ENCODE measurements at regions not wholly inside any gene's neighbourhood (a gene's known extent, or its start where the extent isn't known, plus 50 kb on each side); places are given as distances from the start of the nearest gene placed in this dataset.

- H3K4me1 ChIP-seq (ENCODE audit: insufficient read depth): no peaks in the 10 kb centered on the region
- no peak overlapping the region for H3K4me3 ChIP-seq
- intact Hi-C loops (cut with DNase I): no loop called here
- 16 to 20% (median 17%) methylated on average over 13 of the region's 13 CpGs for WGBS, 3 donors
- no peak overlapping the region for H3K27ac ChIP-seq
- TF ChIP-seq EP300 (IDR thresholded peaks at IDR 0.05) (no peak), POLR2A (IDR thresholded peaks at IDR 0.05) (no peak), CTCF (IDR thresholded peaks at IDR 0.05) (no peak)
- no peaks in the 10 kb centered on the region for H3K9me3 ChIP-seq
- H3K36me3 ChIP-seq: no peaks in the 10 kb centered on the region
- H3K27me3 ChIP-seq: no peaks in the 10 kb centered on the region
- DNase-seq: no peak
These were observed 116.3 kb upstream of the VASH1 start for GRCh38 chr14:76644855-76645518.

- intact Hi-C loops (cut with DNase I): no loop called here
- no peaks in the 10 kb centered on the region for H3K27me3 ChIP-seq
- TF ChIP-seq POLR2A (IDR thresholded peaks at IDR 0.05) (no peak), EP300 (IDR thresholded peaks at IDR 0.05) (no peak), CTCF (IDR thresholded peaks at IDR 0.05) (no peak)
- H3K27ac ChIP-seq: no peak overlapping the region
- no peaks in the 10 kb centered on the region for H3K4me1 ChIP-seq (ENCODE audit: insufficient read depth)
- no peak overlapping the region for H3K4me3 ChIP-seq
- WGBS, 3 donors: 76 to 82% (median 82%) methylated on average over 7 of the region's 7 CpGs
- H3K36me3 ChIP-seq: no peaks in the 10 kb centered on the region
- DNase-seq: no peak
- no peaks in the 10 kb centered on the region for H3K9me3 ChIP-seq
These were observed 113.5 kb upstream of the VASH1 start for GRCh38 chr14:76647697-76648298.

DNA sequence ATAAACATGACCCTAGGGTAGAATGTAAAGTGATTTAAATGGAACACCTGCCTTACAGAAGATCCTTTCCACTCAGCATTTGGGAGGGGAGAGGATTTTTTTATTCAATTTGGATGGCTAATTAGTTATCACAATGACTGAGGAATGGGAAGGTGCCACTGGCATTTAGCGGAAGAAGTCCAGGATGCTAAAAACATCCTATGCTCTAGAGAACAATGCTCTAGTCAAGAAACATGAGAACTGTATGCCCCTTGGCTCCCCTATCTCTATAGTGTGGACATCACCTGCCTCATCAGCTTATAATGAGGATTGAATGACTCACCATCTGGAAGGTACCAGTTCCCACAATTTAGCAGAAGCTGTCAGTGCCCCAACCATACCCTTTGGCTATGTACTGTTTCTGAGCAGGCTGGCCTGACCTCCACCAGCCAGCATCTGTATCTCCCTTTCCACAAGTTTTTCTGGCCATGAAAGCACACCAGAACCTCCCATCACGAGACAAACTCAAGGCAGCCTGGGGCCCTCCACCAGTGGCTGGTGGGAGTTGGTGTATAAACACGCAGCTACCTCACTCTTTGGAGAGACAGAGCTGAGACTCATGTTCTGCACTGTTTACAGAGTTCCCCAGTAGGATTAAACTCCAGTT lies 109.7 kb upstream of the VASH1 start:
- no peak for TF ChIP-seq EP300 (IDR thresholded peaks at IDR 0.05)
- no peak for TF ChIP-seq POLR2A (IDR thresholded peaks at IDR 0.05)
- TF ChIP-seq CTCF (IDR thresholded peaks at IDR 0.05): no peak
- Histone ChIP-seq H3K27ac (no peak overlapping the region), H3K9me3 (no peaks in the 10 kb centered on the region), H3K4me1 (ENCODE audit: insufficient read depth) (no peaks in the 10 kb centered on the region), H3K27me3 (no peaks in the 10 kb centered on the region), H3K4me3 (no peak overlapping the region), H3K36me3 (no peaks in the 10 kb centered on the region)
- 59 to 69% (median 63%) methylated on average over 3 of the region's 3 CpGs for WGBS, 3 donors
- intact Hi-C loops (cut with DNase I): no loop called here
- DNase-seq: no peak

DNA sequence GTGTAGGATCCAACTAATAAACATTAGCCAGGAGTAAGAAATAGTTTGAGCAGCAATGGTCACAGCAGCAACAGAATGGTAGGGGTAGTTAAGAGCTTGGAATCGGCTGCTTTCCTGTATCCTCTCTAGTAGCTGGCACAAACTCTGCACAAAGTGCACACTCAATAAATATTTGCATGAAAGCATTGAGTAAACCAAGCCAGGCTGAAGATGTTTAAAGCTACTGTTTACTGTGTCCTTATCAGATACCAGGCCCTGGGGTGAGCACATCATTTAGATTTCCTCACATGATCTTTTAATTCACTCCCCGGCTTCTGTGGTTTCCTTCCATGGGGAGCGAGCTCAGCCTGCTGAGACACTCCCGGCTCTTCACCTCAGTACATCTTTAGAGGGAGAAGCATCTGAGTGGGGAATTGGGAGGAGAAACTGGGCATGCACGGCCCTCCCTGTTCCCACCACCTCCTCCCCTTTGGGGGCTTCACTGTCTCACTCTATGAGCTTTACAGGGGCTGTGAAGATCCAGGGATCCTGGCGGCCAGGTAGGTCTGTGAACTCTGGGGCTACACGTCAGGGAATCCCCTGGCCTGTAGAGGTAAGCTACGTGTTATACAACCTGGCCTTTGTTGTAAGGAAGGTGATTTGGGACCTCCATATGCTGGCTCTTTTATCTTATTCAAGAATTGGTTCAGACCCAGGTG lies 107.2 kb upstream of the VASH1 start:
- Histone ChIP-seq H3K36me3 (no peaks in the 10 kb centered on the region), H3K4me3 (no peak overlapping the region), H3K9me3 (no peaks in the 10 kb centered on the region), H3K27me3 (no peaks in the 10 kb centered on the region), H3K4me1 (ENCODE audit: insufficient read depth) (no peaks in the 10 kb centered on the region), H3K27ac (no peak overlapping the region)
- TF ChIP-seq POLR2A (IDR thresholded peaks at IDR 0.05) (no peak), CTCF (IDR thresholded peaks at IDR 0.05) (no peak), EP300 (IDR thresholded peaks at IDR 0.05) (no peak)
- no peak for DNase-seq
- intact Hi-C loops (cut with DNase I): no loop called here
- WGBS, 3 donors: 69 to 76% (median 70%) methylated on average over 8 of the region's 8 CpGs

All from ovary (tissue), 7 donors.